GM21381 (cell line): ENCODE measurements at regions not wholly inside any gene's neighbourhood (a gene's known extent, or its start where the extent isn't known, plus 50 kb on each side); places are given as distances from the start of the nearest gene placed in this dataset.

Experiments used
- ATAC-seq: cut with Tn5 transposase; IDR thresholded peaks from one replicate; pipeline ENCODE4 v1.9.1; 2021; ENCODE audit warnings: mild to moderate bottlenecking, moderate library complexity; ENCODE audit not compliant: unreplicated experiment

GRCh38 chr5:89996890-89997289, 412.7 kb downstream of the CETN3 start:
- no peak for ATAC-seq

- ATAC-seq = no peak
Measured at GRCh38 chr5:89996335-89996734, 413.2 kb downstream of the CETN3 start.

- no peak for ATAC-seq
Measured at GRCh38 chr5:89994266-89994665, 415.3 kb downstream of the CETN3 start.

GRCh38 chr5:89992201-89992600, 417.4 kb downstream of the CETN3 start:
- no peak for ATAC-seq

- ATAC-seq = no peak
Measured at GRCh38 chr5:89991592-89991991, 418.0 kb downstream of the CETN3 start.

GRCh38 chr5:89989776-89990175, 419.8 kb downstream of the CETN3 start:
- ATAC-seq = no peak

GRCh38 chr5:89988998-89989655, 420.4 kb downstream of the CETN3 start:
- no peak for ATAC-seq

GRCh38 chr5:89988129-89988810, 421.3 kb downstream of the CETN3 start:
- ATAC-seq = no peak

- ATAC-seq = no peak
Measured at GRCh38 chr5:89983216-89983615, 426.3 kb downstream of the CETN3 start.

GRCh38 chr5:89981878-89982773, 427.4 kb downstream of the CETN3 start:
- ATAC-seq = no peak

- no peak for ATAC-seq
Measured at GRCh38 chr5:89981021-89981420, 428.5 kb downstream of the CETN3 start.

- no peak for ATAC-seq
Measured at GRCh38 chr5:89973516-89973915, 436.0 kb downstream of the CETN3 start.

GRCh38 chr5:89972901-89973300, 436.7 kb downstream of the CETN3 start:
- no peak for ATAC-seq

GRCh38 chr5:89968958-89969381, 440.6 kb downstream of the CETN3 start:
- ATAC-seq = no peak

GRCh38 chr5:89967771-89968444, 441.6 kb downstream of the CETN3 start:
- no peak for ATAC-seq

GRCh38 chr5:89956838-89957237, 452.7 kb downstream of the CETN3 start:
- no peak for ATAC-seq

- no peak for ATAC-seq
Measured at GRCh38 chr5:89954916-89955315, 454.6 kb downstream of the CETN3 start.

- no peak for ATAC-seq
Measured at GRCh38 chr5:89951876-89952275, 457.7 kb downstream of the CETN3 start.

- ATAC-seq = no peak
Measured at GRCh38 chr5:89950234-89950633, 459.3 kb downstream of the CETN3 start.

GRCh38 chr5:89948977-89949376, 460.6 kb downstream of the CETN3 start:
- ATAC-seq = no peak

GRCh38 chr5:89946916-89947315, 462.6 kb downstream of the CETN3 start:
- ATAC-seq = no peak
